AG04450 (cell line): ENCODE measurements at regions not wholly inside any gene's neighbourhood (a gene's known extent, or its start where the extent isn't known, plus 50 kb on each side); places are given as distances from the start of the nearest gene placed in this dataset.

Experiments used
- CTCF ChIA-PET: fragments of 300-600, 350-600 bp; formaldehyde crosslinking; extraction: SDS; loops from one replicate; lab custom pipeline; 2022; ENCODE audit warnings: antibody characterized with exemption, inconsistent platforms; lab: Charles Lee
- POLR2A ChIA-PET: fragments of 350-600 bp; formaldehyde crosslinking; extraction: SDS; loops from one replicate; lab custom pipeline; 2021; ENCODE audit warnings: antibody characterized with exemption, inconsistent platforms; lab: Yijun Ruan, JAX
- DNase-seq: peaks from one replicate; pipeline ENCODE4 v3.0.0-alpha.2; 2011; ENCODE audit warnings: low read depth, low spot score
- H3K27ac ChIP-seq: one replicate; pipeline ENCODE4 v1.5.1; 2012; ENCODE audit warnings: low read depth, low read length, control low read depth
- H3K27me3 ChIP-seq: one replicate; pipeline ENCODE4 v1.6.0; 2012; ENCODE audit warnings: low read length; ENCODE audit not compliant: control insufficient read depth, insufficient read depth
- H3K4me3 ChIP-seq: 2 replicates; pipeline ENCODE4 v1.5.1; 2011; ENCODE audit warnings: mild to moderate bottlenecking, low read depth, low read length, control low read depth
- H3K9me3 ChIP-seq: 2 replicates; pipeline ENCODE4 v1.5.1; 2012; ENCODE audit warnings: low read length; ENCODE audit not compliant: control insufficient read depth, insufficient read depth
- TF ChIP-seq, protein P1 (sequence below): IDR thresholded peaks from 2 replicates; pipeline ENCODE4 v1.5.1; 2011; ENCODE audit warnings: low read depth, low read length, control low read depth, inconsistent platforms

GRCh38 chr17:11056926-11057325 is 184.1 kb upstream of the SHISA6 start:
- POLR2A ChIA-PET = interaction anchor here (0.7 kb wide), 1 partner anchor 1612 kb away, joined by 3 read pairs; no protein-coding TSS in a partner anchor
- Histone ChIP-seq H3K4me3 (no peak overlapping the region), H3K27ac (no peak overlapping the region), H3K27me3 (no peaks in the 10 kb centered on the region), H3K9me3 (peaks cover 23% of the 10 kb centered on the region)
- TF ChIP-seq, protein P1, sequence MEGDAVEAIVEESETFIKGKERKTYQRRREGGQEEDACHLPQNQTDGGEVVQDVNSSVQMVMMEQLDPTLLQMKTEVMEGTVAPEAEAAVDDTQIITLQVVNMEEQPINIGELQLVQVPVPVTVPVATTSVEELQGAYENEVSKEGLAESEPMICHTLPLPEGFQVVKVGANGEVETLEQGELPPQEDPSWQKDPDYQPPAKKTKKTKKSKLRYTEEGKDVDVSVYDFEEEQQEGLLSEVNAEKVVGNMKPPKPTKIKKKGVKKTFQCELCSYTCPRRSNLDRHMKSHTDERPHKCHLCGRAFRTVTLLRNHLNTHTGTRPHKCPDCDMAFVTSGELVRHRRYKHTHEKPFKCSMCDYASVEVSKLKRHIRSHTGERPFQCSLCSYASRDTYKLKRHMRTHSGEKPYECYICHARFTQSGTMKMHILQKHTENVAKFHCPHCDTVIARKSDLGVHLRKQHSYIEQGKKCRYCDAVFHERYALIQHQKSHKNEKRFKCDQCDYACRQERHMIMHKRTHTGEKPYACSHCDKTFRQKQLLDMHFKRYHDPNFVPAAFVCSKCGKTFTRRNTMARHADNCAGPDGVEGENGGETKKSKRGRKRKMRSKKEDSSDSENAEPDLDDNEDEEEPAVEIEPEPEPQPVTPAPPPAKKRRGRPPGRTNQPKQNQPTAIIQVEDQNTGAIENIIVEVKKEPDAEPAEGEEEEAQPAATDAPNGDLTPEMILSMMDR = no peak
- CTCF ChIA-PET = no interaction called here
- no peak for DNase-seq

DNA sequence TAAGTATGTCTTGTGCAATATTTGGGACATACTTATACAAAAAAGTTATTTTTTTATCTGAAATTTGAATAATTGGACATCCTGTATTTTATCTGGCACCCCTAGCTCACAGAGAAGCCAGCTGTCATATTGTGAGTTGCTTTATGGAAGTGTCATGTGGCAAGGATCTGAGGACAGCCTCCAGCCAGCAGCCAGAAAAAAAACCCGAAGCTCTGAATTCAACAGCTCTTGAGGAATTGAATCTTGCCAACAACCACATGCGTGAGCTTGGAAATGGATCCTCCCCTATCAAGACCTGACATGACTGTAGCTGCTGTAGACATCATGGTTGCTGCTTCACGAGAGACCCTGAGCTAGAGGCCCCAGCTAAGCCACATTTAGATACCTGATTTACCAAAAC is 187.2 kb upstream of the SHISA6 start:
- ChIA-PET CTCF (no interaction called here), POLR2A (no interaction called here)
- Histone ChIP-seq H3K9me3 (peaks cover 22% of the 10 kb centered on the region), H3K4me3 (no peak overlapping the region), H3K27ac (no peak overlapping the region), H3K27me3 (no peaks in the 10 kb centered on the region)
- TF ChIP-seq, protein P1 = no peak
- DNase-seq = no peak

- H3K9me3 ChIP-seq = peaks cover 12% of the 10 kb centered on the region
- no peak overlapping the region for H3K27ac ChIP-seq
- H3K4me3 ChIP-seq = no peak overlapping the region
- TF ChIP-seq, protein P1 = no peak
- ChIA-PET CTCF (no interaction called here), POLR2A (no interaction called here)
- no peak for DNase-seq
- no peaks in the 10 kb centered on the region for H3K27me3 ChIP-seq
Observed at GRCh38 chr17:11049539-11049938, 191.5 kb upstream of the SHISA6 start.

- no peaks in the 10 kb centered on the region for H3K27me3 ChIP-seq
- POLR2A ChIA-PET = no interaction called here
- DNase-seq = no peak
- TF ChIP-seq, protein P1 = no peak
- H3K4me3 ChIP-seq = no peak overlapping the region
- CTCF ChIA-PET = no interaction called here
- peaks cover 5% of the 10 kb centered on the region for H3K9me3 ChIP-seq
- no peak overlapping the region for H3K27ac ChIP-seq
Observed at GRCh38 chr17:11047228-11047627, 193.8 kb upstream of the SHISA6 start.

- POLR2A ChIA-PET = no interaction called here
- DNase-seq = no peak
- Histone ChIP-seq H3K9me3 (peaks cover 20% of the 10 kb centered on the region), H3K4me3 (no peak overlapping the region), H3K27me3 (no peaks in the 10 kb centered on the region), H3K27ac (no peak overlapping the region)
- CTCF ChIA-PET = no interaction called here
- TF ChIP-seq, protein P1 = no peak
Observed at GRCh38 chr17:11039342-11039741, 201.5 kb upstream of the PIRT start.
